ENCODE measurements at regions not wholly inside any gene's neighbourhood (a gene's known extent, or its start where the extent isn't known, plus 50 kb on each side); places are given as distances from the start of the nearest gene placed in this dataset.

DNA sequence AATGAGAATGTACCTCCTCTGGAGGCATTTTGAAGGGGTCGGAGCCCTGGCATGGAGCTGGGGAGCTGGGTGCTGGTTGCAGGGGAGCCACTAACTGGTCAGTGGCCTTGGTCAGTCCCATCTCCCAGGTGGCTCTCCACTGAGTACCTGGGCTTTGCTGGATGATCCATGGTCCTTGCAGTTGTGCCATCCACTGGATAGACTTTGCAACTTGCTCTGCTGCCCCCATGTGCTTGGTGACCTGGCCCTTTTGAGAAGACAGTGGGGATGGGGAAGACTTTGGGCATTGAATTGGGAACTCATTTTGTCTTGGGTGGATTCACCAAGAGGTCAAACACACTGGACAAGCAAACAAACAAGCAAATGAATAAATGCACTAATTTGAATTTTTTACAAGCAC is 263.9 kb downstream of the MYCN start:
- no peaks in the 10 kb centered on the region for H3K27me3 ChIP-seq (ENCODE audit: control insufficient read depth, insufficient read depth, low read length)
- TF ChIP-seq RFX5 (IDR thresholded peaks at IDR 0.05; ENCODE audit: low read depth, low read length): no peak
- TF ChIP-seq RCOR1 (IDR thresholded peaks at IDR 0.05; ENCODE audit: insufficient replicate concordance, low read length): no peak
- no peak for TF ChIP-seq MAZ (IDR thresholded peaks at IDR 0.05; ENCODE audit: borderline replicate concordance, low read depth, low read length)
- TF ChIP-seq CEBPB (IDR thresholded peaks at IDR 0.05; ENCODE audit: low read depth, low read length): no peak
- H3K4me3 ChIP-seq (ENCODE audit: insufficient read depth, low read depth, low read length): no peak overlapping the region
- H4K5ac ChIP-seq (ENCODE audit: low read depth, low read length): no peak overlapping the region
- peaks cover 48% of the 10 kb centered on the region for H3K9me3 ChIP-seq (ENCODE audit: control insufficient read depth, insufficient read depth, low read length)
- no peak overlapping the region for H2AFZ ChIP-seq (replicated peaks; ENCODE audit: low read length, poor library complexity)
- H2AK5ac ChIP-seq (ENCODE audit: low read depth, low read length): no peak overlapping the region
- CTCF ChIA-PET: no interaction called here
- BruUV-seq (replicated peaks): no TSS peak
- H2BK15ac ChIP-seq (ENCODE audit: low read depth, low read length): no peak overlapping the region
- H3K9me1 ChIP-seq (ENCODE audit: insufficient read depth, low read length): no peaks in the 10 kb centered on the region
- POLR2A ChIA-PET (ENCODE audit: unreplicated experiment): no interaction called here
- H3K4ac ChIP-seq (ENCODE audit: low read depth, low read length): no peak overlapping the region
- no peak overlapping the region for H4K91ac ChIP-seq (ENCODE audit: insufficient read depth, low read depth, low read length)
- no peak overlapping the region for H3K14ac ChIP-seq (replicated peaks; ENCODE audit: low read depth, low read length)
- H3K18ac ChIP-seq (ENCODE audit: low read depth, low read length): no peak overlapping the region
- DNase-seq: no peak
- intact Hi-C loops (cut with micrococcal nuclease): no loop called here
- H3K27ac ChIP-seq (ENCODE audit: insufficient read depth, low read length): no peak overlapping the region
- H2BK5ac ChIP-seq (ENCODE audit: low read depth, low read length, poor library complexity, severe bottlenecking): no peak overlapping the region
- H3K79me1 ChIP-seq (ENCODE audit: low read depth in 1 of 2, low read length in 2 of 2): no peaks in the 10 kb centered on the region
- dilution Hi-C loops (cut with HindIII; ENCODE audit: low sequenced_read_pairs, unreplicated experiment): no loop called here
- no peak overlapping the region for H3K9ac ChIP-seq (ENCODE audit: low read depth, low read length)
- H3K4me1 ChIP-seq (ENCODE audit: control insufficient read depth, insufficient read depth, low read length): no peaks in the 10 kb centered on the region
- no peak overlapping the region for H4K8ac ChIP-seq (ENCODE audit: low read depth in 2 of 2, low read length in 2 of 2)
- in situ Hi-C loops (cut with MboI; ENCODE audit: low sequenced_read_pairs): no loop called here
- WGBS, 2 experiments (ENCODE audit: extremely low coverage in 2 of 2, insufficient read length in 1 of 2): 33% methylated on average over 1 of the region's 1 CpG; no CpG with 5 or more reads in 1 of the 2 experiments
- ATAC-seq (ENCODE audit: low read depth): no peak
- H4K20me1 ChIP-seq (ENCODE audit: insufficient read depth, low read length): no peaks in the 10 kb centered on the region
- no peak overlapping the region for H3K4me2 ChIP-seq (ENCODE audit: low read depth, low read length)
- no peak overlapping the region for H2AK9ac ChIP-seq (replicated peaks; ENCODE audit: low read depth, low read length, poor library complexity)
- H2BK120ac ChIP-seq (ENCODE audit: low read depth, low read length): no peak overlapping the region
- no peak overlapping the region for H2BK20ac ChIP-seq (ENCODE audit: low read depth, low read length)
- H3K56ac ChIP-seq (ENCODE audit: extremely low read depth, insufficient read depth, low read length): no peak overlapping the region
- H3K36me3 ChIP-seq (ENCODE audit: control insufficient read depth, insufficient read depth, low read length): no peaks in the 10 kb centered on the region
- H3K23ac ChIP-seq (ENCODE audit: low read depth, low read length): no peak overlapping the region

Measured in IMR-90 (cell line).